AG04449 (cell line): ENCODE measurements at regions not wholly inside any gene's neighbourhood (a gene's known extent, or its start where the extent isn't known, plus 50 kb on each side); places are given as distances from the start of the nearest gene placed in this dataset.

ENCODE experiments used
- CTCF ChIA-PET: fragments of 350-600 bp; formaldehyde crosslinking; extraction: SDS; loops from one replicate; lab custom pipeline; 2021; ENCODE audit warnings: antibody characterized with exemption; lab: Yijun Ruan, JAX
- POLR2A ChIA-PET: fragments of 400-600, 350-600 bp; formaldehyde crosslinking; extraction: SDS; loops from one replicate; lab custom pipeline; 2020; ENCODE audit warnings: antibody characterized with exemption, inconsistent platforms; lab: Yijun Ruan, JAX
- DNase-seq: peaks from one replicate; pipeline ENCODE4 v3.0.0-alpha.2; 2010; ENCODE audit warnings: low read depth, low spot score
- H3K4me3 ChIP-seq: 2 replicates; pipeline ENCODE4 v1.5.1; 2011; ENCODE audit warnings: low read depth, mild to moderate bottlenecking, control low read depth, low read length
- CTCF ChIP-seq: IDR thresholded peaks from one replicate; pipeline ENCODE4 v1.5.1; 2011; ENCODE audit warnings: mild to moderate bottlenecking, moderate library complexity, low read length, control low read depth, inconsistent platforms; ENCODE audit not compliant: insufficient read depth; ENCODE audit errors: missing control alignments

DNA sequence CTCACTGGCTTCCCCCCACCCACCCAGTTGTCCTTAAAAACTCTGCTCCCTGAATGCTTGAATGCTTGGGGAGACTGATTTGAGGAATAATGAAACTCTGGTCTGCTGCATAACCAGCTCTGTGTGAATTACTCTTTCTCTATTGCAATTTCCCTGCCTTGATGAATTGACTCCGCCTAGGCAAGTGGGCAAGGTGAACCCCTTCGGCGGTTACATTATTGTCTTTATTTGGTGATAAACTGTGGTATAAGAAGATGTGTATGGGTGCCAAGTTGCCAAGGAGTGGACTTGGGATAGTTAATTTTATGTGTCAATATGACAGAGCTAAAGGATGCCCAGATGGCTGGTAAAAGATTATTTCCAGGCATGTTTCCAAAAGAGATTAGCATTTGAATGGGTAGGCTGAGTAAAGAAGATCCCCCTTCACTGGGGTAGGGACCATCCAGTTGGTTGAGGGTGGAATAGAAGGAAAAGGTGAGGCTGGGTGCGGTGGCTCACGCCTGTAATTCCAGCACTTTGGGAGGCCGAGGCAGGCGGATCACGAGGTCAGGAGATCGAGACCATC, 98.5 kb upstream of the HAAO start:
- ChIA-PET POLR2A (no interaction called here), CTCF (no interaction called here)
- no peak overlapping the region for H3K4me3 ChIP-seq
- TF ChIP-seq CTCF, result no peak
- DNase-seq, result no peak

- POLR2A ChIA-PET, result no interaction called here
- no peak for DNase-seq
- no peak overlapping the region for H3K4me3 ChIP-seq
- CTCF ChIA-PET, result no interaction called here
- no peak for TF ChIP-seq CTCF
Measured at GRCh38 chr2:42888321-42889245, 96.2 kb upstream of the HAAO start.

GRCh38 chr2:42886921-42887320, 94.5 kb upstream of the HAAO start:
- DNase-seq, result no peak
- TF ChIP-seq CTCF, result no peak
- CTCF ChIA-PET, result no interaction called here
- no peak overlapping the region for H3K4me3 ChIP-seq
- POLR2A ChIA-PET, result no interaction called here

DNA sequence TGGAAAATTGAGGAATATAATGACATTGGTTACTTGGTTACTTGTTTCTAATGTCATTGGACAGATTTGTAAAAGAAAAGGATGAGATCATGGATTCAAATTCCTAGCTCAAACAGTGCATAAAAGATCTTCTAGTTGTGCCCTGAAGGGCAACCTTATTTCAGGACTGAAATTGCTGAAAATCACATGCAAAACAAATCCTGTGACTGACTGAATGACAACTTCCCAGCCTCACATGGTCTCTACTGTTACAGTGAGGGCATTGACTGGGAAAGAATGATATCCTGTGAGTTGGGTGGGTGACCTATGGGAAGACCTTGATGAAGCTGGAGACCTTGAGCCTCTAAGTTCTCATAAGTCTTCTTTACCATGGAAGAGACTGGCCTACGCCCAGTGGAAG, 90.4 kb upstream of the HAAO start:
- TF ChIP-seq CTCF, result no peak
- ChIA-PET POLR2A (no interaction called here), CTCF (interaction anchor here (1.0 kb wide), 1 partner anchor 10 kb away, joined by 3 read pairs; no protein-coding TSS in a partner anchor)
- no peak overlapping the region for H3K4me3 ChIP-seq
- no peak for DNase-seq

DNA sequence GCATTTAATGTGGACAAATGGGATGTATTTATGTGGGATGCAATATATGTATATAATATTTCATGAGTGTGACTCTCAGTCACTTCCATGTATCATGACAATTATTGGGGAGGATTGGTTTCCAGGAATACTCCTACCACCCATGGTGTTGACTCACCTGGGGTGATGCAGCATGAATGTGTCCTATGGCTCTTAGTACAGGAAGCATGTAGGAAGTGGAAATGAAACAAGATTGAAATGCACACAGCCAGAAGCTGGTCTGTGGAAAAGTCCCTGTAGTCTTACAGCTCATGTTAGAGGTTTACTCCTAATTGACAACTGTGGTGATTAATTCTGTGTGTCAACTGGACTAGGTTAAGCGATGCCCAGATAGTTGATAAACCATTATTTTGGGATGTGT, 89.3 kb upstream of the HAAO start:
- TF ChIP-seq CTCF, result no peak
- H3K4me3 ChIP-seq, result no peak overlapping the region
- ChIA-PET CTCF (interaction anchor here (0.8 to 1.1 kb wide), 2 partner anchors 23 to 348 kb away, joined by 3 to 5 read pairs; no protein-coding TSS in a partner anchor), POLR2A (no interaction called here)
- no peak for DNase-seq
